Left hindlimb (tissue), 1 donor: ENCODE measurements at regions not wholly inside any gene's neighbourhood (a gene's known extent, or its start where the extent isn't known, plus 50 kb on each side); places are given as distances from the start of the nearest gene placed in this dataset.

ENCODE experiments used
- DNase-seq: peaks from one replicate; pipeline ENCODE4 v3.0.0-alpha.2; 2018

DNA sequence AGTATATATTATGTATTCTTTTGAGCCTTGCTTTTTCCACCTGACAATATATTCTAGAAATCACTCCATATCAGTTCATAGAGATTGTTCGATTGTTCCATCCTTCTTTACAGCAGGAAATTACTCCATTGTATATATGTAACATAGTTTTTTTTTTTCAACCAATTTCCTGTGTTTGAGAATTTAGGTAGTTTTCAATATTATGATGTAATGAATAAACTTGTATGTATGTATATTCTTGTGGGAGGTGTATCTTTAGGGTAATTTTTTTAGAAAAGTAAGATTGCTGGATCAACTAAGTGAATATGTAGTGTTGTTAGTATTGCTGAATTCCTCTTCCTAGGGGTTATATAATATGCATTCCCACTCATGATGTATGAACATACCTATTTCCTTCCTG, 165.9 kb upstream of the PITX1 start:
- no peak for DNase-seq

DNA sequence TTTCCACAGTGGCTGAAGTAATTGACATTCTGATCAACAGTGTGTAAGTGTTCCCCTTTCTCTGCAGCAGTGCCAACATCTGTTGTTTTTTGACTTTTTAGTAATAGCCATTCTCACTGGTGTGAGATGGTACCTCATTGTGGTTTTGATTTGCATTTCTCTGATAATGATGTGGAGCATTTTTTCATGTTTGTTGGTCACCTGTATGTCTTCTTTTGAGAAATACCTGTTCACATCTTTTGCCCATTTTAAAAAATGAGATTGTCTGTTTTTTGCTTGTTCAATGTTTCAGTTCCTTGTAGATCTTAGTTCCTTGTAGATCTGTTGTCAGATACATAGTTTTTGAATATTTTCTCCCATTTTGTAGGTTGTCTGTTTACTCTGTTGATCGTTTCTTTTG, 162.5 kb upstream of the PITX1 start:
- DNase-seq, result no peak

GRCh38 chr5:135195270-135195608, 161.2 kb upstream of the PITX1 start:
- no peak for DNase-seq

DNA sequence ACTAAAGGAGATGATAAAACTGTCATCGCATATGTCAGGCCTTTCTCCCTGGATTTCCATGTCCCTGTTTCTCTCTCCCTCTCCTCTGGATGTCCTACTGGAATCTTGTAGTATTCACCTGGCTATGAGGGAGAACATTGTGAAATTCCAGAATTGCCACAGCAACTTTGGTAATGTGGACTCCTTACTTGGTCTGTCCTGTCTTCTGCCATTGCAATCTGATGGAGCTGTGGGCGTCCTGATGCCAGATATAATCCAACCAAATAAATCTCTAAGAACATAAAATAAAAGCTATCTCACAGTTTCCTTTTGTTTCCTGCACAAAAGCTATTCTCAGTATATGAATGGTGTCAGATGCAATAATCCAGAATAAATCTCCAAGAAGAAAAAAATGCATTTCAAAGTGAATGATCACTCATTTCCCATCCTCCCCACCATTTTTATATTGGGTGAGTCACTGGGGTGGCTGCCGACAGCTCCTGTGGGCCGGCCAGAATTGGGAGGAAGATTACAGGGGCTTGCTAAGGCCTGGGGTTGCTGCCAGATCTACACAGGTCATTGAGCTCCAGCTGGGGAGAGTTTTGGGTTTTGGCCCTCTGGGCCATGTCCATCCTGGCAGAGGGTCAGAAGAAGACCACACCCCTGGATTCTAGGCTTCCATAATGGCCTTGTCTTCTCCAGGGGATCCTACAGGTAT, 160.7 kb upstream of the PITX1 start:
- peak; percentile 77 for DNase-seq

DNA sequence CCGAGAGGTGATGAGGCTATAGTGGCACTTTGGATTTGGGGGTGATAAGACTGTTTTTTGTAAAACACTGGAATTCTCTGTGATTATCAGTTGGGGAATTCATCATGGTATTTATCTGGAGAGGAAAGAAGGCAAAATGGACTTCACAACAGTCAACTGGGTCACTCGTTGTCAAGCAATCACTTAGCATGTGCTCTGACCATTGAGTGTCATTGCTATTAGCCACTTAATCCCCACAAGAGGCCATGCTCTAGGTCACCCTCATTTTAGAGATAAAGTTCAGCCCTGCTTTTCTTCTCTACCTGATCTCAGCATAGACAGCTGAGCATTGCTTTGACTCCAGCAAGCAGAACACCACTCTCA, 160.1 kb upstream of the PITX1 start:
- no peak for DNase-seq

DNA sequence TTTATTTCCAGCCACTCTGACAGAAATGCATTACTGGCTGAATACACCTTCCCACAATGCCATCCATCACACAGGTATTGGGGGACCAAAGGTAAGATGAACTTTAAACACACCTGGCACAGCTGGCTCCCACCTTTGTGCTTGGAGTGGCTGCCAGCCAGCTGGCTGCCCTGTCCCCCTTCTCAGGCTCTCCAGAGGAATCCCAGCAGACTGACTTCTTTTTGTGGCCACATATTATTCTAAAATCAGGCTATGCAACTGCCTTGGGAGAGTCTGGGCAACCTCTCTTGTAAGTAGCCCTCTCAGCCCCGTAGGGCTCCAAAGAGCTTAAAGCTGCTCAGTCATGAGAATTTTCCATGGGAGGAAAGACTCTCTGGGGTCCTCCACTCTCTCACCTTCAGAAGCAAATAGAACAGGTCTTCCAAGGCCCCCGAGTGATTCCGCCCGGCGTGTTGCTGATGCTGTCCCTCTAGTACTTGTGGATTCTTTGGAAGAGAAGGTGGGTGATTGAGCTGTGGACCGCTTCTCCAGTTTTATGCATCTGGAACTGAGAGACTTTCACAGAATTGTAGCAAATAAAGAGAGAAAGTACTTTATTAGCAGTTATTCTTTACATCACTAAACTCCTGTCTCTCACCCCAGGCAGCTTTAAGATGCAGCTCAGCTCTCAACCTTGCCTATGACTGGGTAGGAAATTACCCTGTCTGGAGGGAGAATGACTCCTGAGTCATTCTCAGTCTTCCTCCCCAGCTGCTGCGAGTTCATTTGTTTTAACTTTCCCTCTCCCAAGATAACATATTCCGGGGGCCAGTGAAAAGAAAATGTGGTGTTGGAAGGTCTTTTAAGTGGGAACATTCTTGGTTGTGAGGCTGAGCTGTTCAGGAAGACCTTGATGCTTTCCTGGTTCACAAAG, 159.4 kb upstream of the PITX1 start:
- no peak for DNase-seq

DNA sequence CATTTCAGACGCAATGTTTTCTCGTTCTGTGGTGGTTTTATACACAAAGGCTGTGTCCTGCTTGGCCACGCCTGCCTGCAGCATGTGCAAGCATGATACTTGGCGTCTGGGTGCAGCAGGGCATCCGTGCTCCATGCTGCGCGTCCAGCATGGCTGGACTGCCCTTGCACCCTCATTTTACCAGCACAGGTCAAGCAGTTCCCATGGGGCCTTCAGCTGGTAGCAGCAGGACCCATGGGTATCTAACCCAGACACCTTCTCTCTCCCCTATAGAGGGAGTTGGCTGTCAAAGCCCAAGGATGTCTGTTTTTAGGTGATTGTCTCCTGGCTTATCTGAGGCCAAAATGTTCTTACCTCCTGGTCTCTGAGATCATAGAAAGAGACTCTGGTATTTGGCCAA, 158.3 kb upstream of the PITX1 start:
- DNase-seq, result no peak

DNA sequence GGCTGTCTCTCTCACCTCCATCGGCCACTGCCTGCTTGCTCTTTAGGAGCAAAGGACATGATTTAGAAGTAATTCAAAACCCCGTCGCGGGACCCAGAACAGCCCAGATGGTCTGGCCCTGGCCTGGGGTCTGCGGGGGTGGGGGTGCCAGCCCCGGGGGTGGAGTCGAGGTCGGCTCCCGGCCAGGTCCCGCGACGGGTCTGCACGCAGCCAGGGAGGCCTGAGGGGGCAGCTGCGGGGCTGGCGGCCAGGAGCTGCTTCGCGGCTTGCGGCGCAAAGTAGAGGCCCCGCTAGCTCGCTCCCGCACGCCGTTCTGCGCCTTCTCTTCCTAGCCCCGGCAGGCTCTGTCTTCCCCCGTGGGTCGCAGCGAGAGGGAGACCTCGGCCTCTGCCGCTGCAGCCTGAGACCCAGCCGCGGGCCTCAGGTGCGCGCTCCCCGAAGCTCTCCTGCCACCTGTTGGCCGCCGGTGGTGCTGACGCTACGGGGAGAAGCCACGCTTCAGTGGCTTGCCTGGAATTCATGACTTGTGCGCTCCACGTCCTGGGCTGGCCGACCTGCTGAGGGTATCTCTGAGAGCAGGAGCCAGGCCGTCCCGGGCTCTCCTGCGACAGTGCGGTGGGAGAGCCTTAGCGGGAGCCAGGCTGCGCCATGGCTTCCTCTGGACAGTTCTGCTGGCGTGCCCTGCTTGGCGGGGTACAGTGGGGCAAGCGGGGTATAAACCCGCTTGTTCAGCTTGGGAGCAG, 157.2 kb upstream of the PITX1 start:
- peak; percentile 90 for DNase-seq

DNA sequence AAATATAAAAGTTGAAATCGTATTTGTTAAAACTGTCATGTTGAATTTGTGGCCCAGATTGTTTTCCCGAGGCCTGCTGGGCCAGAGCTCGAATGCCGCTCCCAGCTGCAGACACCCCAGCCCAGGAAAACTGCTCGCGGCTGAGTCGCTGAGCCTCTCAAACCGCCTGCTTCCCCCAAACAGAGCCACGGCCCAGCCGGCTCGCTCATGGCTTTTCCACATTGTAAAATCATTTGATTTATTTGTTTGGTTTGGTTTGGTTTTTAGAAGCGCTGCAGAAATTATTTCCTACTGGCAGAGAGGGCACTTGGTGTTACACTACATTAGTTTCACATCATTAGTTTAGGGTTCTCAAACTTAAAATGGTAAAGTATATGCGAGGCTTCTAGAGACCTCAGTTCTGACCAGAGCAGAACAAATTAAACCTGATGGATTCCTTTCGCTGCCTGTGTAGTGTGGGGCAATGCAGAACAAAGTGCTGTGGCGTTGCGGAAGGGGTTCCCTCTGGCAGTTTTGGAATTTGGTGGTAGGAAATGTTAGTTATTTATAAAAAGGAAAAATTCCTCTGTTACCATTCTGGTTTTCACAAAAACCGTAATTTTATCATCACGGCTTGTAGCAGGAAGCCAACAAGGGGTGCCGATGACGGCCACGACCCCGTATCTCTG, 156.5 kb upstream of the PITX1 start:
- DNase-seq, result peak; percentile 73

DNA sequence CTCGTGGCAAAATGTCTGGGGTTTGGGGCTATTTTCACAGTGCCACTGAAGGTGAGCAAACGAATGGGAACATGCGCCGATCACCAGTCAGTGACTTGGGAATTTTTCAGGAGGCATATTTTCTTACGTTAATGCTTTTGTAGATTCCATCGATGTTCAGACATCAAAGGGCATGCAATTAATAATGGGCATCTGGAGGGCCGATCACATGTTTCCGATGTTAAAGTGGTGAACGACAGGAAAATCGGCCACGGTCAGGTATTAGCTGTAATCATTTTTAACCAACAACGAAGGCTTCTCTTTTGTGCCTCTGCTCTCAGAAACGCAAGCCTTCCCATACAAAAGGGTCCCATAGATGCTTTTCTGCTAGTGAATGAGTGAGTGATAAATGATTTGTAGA, 155.0 kb upstream of the PITX1 start:
- DNase-seq, result no peak

- no peak for DNase-seq
Observed at GRCh38 chr5:135188233-135188914, 154.3 kb upstream of the PITX1 start.

DNA sequence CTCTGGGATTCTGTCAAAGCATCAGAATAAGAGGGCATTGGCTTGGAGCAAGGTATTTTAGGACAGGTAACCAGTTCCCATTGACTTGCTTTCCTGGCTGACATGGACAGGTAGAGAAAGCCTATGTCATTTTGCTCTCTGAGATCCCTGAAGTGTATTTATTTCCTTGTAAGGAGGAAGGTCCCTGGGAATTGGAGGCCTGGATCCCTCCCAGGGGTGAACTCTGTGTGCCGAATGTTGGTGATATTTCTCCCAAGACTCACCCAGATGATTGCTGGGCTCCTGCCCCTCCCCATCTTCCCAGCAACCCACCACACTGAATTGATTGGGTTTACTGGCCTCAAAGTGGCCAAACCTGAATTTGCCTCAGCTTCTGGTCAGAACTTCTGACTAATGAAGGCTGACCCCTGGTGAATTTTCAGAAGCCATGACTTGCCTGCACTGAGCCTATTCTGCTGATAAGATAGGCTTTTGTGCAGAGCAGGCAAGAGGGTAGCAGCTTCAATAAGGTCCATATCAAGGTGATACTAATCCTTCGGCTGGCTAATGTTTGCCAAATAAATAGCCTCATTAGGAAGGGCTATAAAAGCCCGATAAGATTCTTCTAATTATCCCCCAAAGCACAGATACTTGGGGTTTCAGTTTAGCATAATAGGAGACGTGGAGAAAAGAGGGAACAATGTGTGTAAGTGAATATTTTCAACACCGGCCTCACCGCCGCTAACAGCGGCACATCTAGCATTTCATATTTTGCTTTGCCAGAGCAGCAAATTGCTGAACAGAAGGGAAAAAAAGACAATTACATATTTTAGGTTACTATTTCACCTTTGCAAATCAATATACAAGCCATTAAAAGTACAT, 152.9 kb upstream of the PITX1 start:
- DNase-seq, result no peak

DNA sequence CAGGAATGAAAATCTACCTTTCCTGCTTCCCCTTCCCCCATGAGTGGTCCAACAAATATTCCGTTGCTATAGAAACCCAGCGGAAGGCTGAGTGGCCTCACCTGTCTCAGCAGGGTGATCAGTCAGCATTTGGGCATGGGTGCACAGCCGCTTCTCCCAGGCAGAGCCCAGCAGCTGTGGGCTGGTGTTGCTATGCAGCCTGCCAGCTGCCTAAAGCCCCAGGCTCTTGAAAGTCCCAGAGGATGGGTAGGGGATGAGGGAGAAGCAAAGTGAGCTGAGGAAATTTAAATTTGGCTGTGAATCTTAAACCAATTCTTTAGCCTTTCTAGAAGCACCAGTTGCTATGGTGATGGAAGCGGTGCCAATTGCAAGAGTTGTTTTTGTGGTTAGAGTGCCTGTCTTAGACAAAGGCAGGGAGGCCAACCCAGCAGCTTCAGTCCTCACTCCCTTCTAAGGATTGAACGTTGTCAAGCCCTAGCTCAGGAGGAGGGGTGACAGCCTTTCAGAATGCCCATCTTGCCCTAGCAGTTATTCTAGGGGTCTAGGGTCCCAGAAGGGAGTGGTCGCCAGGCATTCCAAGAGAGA, 151.5 kb upstream of the PITX1 start:
- peak; percentile 75 for DNase-seq

- DNase-seq, result no peak
Observed at GRCh38 chr5:135184646-135185045, 150.6 kb upstream of the PITX1 start.

- DNase-seq, result no peak
Observed at GRCh38 chr5:135183464-135183863, 149.4 kb upstream of the PITX1 start.

- DNase-seq, result no peak
Observed at GRCh38 chr5:135182675-135183074, 148.6 kb upstream of the PITX1 start.

DNA sequence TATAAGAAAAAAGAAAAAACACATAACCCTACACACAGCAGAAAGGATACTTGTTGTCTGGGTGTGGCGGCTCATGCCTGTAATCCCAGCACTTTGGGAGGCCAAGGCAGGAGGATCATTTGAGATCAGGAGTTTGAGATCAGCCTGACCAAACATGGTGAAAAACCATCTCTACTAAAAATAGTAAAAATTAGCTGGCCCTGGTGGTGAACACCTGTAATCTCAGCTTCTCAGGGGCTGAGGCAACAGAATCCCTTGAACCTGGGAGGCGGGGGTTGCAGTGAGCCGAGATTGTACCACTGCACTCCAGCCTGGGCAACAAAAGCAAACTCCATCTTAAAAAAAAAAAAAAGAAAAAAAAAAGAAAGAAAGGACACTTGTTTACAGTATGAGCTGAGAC, 147.6 kb upstream of the PITX1 start:
- no peak for DNase-seq

DNA sequence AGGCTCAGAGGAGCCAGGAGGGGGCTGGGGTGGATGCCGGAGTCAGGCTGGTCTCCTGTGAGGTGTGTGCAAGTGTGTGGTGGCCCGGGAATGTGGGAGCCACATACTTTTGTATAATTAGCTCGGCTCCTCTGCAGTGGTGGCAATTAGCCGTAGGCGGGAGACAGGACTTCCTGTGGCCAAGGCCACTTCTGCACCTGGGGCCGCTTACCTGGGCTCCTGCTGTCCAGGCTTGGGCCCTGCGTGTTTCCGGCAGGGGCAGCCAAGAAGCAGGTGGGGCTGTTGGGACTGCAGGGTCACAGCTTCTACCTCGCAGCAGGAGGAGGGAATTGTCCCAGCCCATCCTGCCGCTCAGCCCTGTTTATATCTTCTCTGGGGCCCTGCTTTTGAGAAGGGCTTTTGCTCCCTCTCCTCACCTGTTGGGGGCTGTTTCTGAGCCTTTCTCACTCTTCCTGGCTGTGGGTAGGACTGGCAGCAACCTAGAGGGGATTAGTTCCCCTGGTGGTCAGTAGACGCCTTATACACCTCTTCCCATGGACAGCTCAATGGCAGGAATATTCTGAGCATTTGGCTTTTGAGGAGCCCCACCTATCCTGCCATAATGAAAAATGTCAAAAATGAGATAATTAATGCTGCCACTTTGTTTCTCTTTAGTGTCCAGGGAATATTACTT, 145.4 kb upstream of the PITX1 start:
- no peak for DNase-seq

DNA sequence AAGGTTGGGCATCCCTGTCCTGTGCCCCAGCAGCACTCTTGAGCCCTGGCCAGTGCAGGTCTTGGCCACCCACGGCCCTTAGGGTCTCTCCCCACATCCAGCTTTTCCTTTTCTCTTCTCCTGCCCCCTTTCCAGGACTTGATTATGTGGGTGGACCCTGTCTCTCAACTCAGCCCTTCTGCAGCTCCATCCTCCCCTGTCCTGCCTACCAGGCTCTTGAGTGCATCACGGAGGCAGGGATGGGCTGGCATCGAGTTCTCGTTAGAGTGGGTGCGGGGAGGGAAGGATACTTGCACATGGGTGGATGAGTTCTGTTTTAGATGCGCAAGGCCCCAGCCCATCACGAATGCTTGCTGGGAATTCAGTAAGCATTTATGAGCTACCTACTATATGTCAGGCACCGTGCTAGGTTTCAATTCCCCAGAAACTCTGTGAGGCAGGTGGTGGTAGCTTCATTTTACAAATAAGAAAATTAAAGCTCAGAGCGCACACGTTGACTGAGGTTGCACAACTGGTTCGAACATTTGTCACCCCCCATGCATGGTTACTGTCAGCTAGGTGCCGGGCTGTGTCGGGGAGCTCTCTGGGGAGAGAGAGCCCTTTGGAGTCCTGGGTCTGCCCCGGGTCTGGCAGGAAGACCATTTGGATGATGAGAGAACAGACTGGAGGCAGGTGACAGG, 144.6 kb upstream of the PITX1 start:
- peak; percentile 4 for DNase-seq

- peak; percentile 2 for DNase-seq
Observed at GRCh38 chr5:135177591-135177990, 143.6 kb upstream of the PITX1 start.
